Activated CD4-positive, CD25-positive, alpha-beta regulatory T cell (primary cell): ENCODE measurements at regions not wholly inside any gene's neighbourhood (a gene's known extent, or its start where the extent isn't known, plus 50 kb on each side); places are given as distances from the start of the nearest gene placed in this dataset.

Experiments used
- DNase-seq, 4 experiments: peaks; one replicate each; lab custom pipeline; 2025; lab: John Stamatoyannopoulos, UW

DNA sequence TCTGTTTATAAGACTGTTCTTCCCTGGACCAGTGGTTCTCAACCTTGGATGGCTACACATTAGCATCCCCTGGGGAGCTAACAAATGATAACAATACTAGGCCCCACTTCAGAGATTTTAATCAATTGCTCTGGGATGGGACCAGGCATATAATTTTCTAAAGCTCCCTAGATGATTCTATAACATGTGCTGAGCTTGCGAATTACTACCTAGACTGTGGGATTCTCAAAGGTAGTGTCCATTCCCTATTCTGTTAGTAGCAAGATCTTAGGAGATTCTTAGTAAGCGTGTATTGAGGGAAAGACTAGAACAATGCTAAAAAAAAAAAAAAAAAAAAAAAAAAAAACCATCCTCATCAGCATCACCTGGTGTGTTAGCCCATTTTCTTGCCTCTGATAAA, 412.0 kb upstream of the CDH5 start:
- DNase-seq, result no peak

GRCh38 chr16:65950211-65950610, 416.3 kb upstream of the CDH5 start:
- DNase-seq, result no peak

DNA sequence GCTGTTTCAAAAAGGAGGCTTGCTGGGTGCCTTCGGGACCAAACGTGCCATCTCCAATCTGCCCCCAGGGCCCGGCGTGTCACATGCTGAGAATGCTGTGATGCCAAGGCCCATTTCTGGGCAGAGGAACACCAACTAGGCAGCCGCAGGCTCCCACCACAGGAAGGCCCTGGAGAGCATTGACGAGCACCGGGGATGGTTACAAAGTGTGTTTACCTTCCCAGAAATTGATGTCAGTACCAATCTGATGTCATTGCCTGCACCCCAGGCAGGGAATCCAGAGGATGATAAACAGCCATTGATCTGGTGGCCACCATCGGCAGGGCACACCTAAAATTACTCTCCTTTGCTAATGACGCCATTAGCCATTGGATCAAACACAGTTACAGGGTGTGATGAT, 418.1 kb upstream of the CDH5 start:
- DNase-seq, result no peak

- no peak for DNase-seq
These were observed 418.5 kb upstream of the CDH5 start for GRCh38 chr16:65947951-65948350.

DNA sequence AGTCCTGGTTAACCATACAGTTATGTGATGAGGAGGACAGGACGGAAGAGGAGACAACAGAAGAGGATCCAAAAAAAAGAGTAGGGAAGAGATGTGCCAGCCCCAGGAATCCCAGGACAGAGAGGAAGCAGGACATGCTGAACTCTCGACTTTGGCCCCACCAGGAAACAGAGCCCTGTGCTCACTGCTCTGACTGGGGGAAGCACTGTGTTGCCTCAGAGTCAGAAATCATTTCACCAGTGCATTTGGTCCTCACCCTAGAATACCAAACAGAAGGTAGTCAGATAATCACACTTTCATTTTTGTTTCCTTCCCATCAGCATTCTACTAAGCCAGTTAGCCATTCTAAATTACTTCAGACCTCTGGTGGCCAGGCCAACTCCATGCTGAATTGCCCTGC, 421.0 kb upstream of the CDH5 start:
- DNase-seq, result no peak

GRCh38 chr16:65944361-65944760, 422.1 kb upstream of the CDH5 start:
- DNase-seq, result no peak

GRCh38 chr16:65940711-65941110, 425.8 kb upstream of the CDH5 start:
- no peak for DNase-seq

- no peak for DNase-seq
These were observed 428.4 kb upstream of the CDH5 start for GRCh38 chr16:65938083-65938482.

DNA sequence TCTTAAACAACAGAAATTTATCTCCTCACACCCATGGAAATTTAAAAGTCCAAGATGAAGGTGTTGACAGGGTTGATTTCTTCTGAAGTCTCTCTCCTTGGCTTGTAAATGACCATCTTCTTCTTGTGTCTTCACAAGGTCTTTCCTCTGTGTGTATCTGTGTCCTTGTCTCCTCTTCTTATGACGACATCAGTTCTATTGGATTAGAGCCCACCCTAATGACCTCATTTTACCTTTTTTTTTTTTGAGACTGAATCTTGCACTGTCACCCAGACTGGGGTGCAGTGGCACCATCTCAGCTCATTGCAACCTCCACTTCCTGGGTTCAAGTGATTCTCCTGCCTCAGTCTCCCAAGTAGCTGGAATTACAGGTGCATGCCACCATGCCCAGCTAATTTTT, 429.0 kb upstream of the CDH5 start:
- no peak for DNase-seq

- DNase-seq, result no peak
These were observed 430.4 kb upstream of the CDH5 start for GRCh38 chr16:65936096-65936495.

- DNase-seq, result no peak
These were observed 432.0 kb upstream of the CDH5 start for GRCh38 chr16:65934443-65934842.

DNA sequence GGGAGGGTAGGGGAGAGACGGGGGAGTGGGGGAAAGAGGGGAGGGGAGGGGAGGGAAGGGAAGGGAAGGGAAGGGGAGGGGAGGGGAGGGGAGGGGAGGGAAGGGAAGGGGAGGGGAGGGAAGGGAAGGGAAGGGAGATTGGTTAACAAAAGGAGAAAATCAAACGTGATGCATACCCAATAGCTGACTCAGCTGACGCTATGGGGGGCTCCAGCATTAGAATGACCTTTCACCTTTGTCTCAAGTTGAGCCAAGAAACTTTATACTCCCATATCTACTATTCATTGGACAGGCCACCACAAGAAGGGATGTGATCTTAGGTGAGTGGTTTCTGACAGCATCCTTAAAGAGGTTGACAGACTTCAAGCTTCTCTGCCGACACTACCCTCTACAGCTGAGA, 432.8 kb upstream of the CDH5 start:
- no peak for DNase-seq

DNA sequence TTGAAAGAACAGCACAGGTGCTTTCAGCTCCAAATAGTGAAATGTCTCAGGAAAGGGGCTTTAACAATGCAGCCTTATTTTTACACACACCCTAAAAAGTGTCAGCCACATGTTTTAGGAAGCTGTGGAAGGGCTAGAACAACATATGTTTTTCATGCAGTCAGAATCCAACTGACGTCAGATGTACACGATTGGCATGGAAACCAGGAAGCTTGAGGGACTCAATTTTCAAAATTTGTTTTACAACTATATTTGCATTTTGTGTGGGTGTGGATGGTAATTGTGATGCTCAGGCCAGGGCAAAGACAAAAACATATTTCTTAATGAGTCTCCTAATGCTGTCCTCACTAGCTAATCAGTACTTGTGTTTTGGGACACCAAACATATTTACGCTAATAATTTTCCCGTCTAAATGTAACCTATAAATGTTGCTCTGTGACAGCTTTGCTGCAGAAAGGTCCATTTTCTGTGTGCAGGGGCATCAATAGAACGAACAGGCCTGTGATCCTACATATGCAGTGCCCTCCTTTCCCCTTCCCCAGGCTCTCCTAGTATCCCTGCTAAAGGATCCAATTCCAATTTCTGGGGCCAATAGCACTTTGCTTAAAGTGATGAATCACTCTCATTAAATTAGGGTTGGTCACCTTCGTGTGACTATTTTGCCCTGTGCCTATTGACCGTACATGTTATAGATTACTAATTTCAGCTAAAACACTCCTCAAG, 434.0 kb upstream of the CDH5 start:
- no peak for DNase-seq

- no peak for DNase-seq
These were observed 443.6 kb upstream of the CDH5 start for GRCh38 chr16:65922923-65923322.

DNA sequence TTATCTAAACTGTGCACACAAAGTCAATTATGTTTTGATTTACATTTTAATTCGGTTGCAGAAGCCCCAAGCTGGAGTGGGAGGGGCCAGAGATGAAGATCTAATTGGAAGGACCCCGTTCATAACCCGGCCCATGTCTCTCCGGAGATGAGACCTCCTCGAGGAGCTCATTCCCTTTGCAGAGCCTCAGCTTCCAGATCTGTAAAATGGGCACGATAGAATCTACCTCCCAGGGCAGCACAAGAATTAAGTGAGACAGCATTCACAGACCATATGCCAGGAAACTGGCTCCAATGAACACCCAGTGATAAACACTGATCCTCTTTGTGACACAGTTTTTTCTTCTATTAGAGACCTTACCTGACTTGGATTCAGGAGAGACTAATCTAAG, 446.5 kb upstream of the CDH5 start:
- DNase-seq, result no peak

DNA sequence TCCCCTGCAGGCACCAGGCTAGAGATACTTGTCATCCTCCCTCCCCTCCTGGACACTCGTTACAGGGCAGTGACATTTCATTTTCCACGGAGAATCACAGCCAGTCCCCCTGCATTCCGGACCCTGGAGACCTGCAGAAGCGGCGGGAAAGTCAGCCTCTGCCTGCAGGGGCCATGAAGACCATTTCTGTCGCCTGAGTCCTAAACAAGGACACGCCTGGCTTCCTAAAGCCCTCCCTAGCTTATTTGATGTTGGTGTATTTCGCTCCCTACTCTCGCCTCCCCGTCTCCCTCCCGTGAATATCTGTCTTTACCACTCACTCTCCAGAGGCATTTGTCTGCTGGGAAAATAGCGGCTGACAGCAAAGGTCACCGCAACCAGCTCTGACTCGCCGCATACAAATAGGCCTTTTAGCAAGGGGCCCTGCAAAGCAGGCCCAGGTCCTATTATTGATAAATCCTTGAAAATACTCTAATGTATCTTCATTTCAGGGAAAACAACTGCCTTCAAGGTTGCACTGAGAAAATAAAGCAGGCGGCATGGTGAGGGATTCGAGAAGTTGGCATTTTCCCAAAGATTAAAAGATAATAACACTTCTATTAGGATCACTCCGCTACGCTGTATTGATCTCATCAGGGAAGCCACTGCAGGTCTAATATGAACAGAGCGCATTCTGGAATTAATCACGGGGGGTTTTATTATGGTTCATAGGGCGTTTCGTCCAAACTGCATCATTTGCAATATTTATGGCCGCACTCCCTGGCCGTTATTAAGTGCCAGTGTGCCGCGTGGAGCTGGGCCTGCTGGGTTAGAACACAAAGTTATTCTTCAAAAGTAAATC, 447.1 kb upstream of the CDH5 start:
- DNase-seq, result no peak

DNA sequence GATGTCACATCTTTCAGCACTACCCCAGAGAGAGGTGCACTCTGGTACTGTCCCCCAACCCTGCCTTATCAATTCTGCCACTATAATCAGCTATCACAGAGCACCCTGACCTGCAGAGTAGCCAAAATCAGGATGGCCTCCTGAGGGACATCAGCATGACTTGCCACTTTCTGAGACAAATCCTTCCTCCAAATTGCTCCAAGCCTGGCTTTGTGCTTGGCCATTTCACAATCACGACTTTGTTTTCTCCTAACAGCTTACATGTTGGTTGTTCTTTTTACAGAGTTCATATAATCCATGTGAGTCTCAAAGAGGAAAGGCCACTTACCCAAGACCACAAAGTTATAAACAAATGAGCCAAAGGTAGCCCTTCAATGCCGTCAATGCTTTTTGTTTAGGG, 449.0 kb upstream of the CDH5 start:
- no peak for DNase-seq

DNA sequence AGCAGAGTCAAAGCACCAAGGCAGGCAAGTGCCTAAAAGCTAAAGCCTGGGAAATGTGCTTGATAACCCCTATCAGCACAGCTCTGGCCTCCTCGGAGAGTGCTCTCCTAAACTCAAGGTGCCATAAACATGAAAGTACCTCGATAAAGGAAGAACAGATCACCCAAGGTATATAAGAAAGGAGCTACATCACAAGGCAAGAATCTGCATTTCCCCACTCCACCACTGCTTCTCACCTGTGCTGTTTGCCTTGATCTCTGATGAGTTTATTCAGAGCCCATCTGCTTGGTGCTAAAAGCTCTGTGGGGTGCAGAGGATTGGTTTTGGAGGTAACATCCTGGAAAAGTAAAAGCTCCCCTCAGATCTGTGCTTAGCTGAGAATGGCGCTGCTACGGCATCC, 449.5 kb upstream of the CDH5 start:
- no peak for DNase-seq

GRCh38 chr16:65910291-65910690, 456.2 kb upstream of the CDH5 start:
- no peak for DNase-seq

DNA sequence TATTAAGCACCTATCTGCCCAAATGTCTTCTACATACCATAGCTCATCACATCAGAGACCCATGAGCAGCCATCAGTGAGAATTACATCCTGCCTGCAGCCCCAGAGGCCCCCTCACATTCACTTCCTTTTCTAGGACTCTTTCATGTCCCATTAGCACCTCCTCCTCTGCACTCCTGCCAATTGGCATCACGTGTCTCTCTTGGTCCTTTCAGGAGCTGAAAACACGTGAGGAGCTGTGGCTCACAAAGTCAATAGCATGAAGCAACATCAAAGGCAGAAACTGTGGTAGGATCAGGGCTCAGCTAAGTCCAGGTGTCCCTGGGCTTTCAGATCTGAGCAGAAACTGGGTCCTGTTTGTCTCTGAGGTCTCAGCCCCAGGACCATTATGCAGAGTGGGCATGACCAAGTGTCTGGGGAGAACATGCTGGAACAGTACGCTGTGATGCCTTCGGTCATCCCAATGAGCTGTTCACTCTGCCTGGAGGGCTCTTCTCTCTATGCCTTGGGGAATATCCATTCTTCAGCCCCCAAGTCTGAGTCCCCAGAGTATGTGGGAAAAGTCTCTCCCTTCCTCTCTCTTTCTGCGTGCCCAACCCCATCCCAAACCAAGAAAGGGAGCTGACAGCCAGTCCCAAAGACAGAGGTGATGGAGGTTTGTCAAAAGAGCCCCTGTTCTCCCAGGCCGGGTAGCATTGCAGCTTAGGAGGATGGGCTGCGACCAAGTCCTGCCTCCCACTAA, 457.0 kb upstream of the CDH5 start:
- no peak for DNase-seq

DNA sequence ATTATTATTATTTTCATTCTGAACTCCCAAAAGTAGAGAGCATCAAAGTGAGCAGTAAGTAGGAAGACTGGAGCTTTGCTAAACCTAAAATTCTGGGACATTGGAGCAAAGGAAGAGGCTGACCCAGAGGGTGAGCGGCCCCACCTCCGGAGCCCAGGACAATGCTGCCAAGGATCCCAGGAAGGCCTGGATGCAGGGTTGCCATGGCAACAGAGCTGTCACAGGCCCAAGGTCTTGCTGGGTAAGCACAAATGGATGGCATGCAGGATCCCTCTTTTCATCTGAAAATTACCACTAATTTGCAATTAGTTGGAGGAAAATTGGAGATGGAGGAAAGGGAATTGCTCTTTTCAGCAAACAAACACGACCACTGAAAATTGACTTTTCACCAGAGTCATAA, 457.9 kb upstream of the CDH5 start:
- DNase-seq, result no peak

- DNase-seq, result no peak
These were observed 461.2 kb upstream of the CDH5 start for GRCh38 chr16:65905331-65905730.
